Stimulated activated CD4-positive, alpha-beta T cell treated with anti-CD3 and anti-CD28 coated beads, Interleukin-1b, Interleukin-23, amount 100 ng/mL, for 48 hours (primary cell): ENCODE measurements at regions not wholly inside any gene's neighbourhood (a gene's known extent, or its start where the extent isn't known, plus 50 kb on each side); places are given as distances from the start of the nearest gene placed in this dataset.
"Not testable (repeated sequence)": the region's sequence is repeated elsewhere in the genome, so short reads cannot be mapped to it uniquely, and the experiment has no call there.

ENCODE experiments used
- DNase-seq: peaks from one replicate; pipeline ENCODE4 v3.0.0-alpha.2; 2020

DNA sequence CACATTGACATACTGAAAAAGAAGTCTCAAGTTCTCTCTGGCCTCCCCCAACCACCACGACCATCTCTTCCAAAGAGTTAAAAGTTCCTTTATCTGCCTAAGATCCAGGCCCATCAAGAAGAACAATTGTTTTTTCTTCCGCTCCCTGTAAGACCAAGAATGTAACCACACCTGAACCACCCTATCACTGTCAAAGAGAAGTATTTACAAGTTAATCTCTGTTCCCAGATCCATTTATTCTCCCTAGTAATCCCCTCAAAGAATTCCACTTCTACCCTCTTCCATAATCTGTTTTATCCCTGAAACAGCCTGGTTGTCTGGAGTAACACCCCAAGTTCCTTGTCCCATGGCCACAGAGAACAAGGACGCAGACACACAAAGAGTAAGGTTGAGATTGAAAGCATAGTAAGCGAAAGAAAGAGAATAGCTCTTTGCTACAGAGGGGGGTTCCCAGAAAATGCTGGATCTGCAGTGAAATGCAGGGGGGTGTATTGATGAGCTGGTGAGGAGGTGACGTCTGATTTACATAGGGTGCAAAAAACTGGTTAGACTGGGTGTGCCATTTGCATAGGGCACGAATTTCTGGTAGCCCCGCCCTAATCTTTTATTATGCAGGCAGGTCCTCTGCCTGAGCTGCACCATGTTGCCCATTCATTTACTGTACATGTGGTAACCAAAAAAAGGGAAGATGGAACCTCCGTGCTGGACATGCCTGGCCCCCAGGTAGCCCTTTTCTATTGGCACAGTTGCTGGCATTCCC lies 122.0 kb downstream of the SKIDA1 start:
- DNase-seq, result no peak

DNA sequence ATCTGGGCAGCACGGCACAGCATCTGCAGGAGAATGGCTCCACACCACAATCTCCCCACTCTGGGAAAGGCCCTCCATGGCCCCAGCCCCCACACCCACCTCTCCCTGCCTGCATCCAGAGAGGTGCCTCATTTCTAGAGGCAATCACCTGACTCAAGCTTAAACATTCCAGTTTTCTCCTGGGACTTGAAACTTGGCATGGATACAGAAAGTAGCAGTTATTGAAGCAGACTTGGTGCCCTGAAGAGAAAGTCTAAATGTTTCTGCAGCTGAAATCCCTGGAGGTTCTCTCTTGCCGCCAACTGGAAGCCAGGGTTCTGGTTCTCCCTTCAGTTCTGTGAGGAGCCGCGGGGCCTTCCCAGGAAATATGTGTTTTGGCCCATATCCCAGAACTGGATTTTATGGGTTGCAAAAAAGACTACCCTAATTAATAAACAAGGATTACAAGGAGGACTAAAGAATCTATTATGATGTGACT lies 122.8 kb downstream of the SKIDA1 start:
- no peak for DNase-seq

DNA sequence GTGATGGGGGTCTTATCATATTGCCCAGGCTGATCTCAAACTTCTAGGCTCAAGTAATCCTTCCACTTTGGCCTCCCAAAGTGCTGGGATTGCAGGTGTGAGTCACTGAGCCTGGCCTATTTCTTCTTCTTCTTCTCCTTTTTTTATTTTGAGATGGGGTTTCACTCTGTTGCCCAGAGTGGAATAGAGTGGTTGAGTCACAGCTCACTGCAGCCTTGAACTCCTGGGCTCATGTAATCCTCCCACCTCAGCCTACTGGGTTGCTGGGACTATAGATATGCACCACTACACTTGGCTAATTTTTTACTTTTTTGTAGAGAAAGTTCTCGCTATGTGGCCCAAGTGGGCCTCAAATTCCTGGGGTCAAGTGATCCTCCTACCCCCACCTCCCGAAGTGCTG lies 124.3 kb downstream of the SKIDA1 start:
- DNase-seq, result no peak

DNA sequence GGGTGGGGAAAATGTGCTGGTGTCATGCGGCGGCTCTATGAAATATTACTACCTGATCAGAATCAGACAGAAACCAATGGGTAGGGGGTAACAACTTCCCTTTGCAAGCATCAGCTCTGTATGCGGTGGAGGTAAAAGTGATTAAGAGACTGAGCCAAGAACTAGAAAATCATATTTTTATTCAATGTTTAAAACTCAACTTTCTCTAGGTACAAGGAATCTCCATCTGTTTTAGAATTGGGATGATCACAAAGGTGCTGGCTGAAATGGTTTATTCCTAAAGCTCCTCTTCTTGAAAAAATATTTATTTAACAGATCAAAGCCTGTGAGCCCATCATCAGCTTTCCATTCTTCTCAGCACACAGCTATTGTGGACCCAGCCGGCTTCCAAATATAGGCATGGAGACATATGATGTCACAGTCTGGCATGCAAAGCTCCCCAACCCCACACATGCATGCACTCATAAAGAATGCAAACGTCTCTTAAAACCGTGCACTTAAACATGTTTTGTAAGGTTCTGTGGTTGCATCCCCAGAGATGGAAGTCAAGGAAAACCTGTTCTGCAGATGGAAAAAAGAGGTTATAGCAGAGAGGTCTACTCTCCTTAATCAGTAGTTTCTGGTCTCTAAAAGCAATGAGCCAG lies 126.0 kb downstream of the SKIDA1 start:
- no peak for DNase-seq

DNA sequence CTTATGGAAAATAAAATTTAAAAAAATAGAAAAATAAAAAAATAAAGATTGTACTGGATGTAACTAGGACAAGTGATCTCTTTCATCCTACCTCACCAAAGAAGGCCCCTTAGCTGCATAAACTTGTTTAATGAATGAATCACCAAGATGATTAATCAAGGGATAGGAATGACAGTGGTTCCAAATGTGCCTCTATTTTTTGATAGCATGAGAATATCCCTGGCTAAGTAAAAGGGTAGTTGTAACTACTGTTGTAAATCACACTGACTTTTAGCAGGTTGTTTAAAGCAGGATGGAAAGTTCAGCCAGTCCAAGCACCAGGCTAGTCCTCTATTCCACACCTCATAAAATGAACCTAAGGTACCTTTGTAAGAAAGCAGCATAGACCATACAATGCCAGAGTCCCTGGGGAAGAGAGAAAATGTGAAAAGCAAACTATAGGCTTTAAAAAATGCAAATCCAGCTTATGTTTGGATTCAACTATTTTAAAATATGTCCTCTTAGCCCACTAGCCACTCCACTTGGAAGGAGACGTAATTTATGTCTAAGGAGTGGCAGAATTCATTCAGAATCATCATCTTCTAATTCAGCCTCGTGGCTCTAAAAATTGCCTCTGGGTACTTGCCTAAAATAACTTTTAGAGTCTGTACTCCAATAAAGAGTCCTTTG lies 126.8 kb downstream of the SKIDA1 start:
- no peak for DNase-seq

DNA sequence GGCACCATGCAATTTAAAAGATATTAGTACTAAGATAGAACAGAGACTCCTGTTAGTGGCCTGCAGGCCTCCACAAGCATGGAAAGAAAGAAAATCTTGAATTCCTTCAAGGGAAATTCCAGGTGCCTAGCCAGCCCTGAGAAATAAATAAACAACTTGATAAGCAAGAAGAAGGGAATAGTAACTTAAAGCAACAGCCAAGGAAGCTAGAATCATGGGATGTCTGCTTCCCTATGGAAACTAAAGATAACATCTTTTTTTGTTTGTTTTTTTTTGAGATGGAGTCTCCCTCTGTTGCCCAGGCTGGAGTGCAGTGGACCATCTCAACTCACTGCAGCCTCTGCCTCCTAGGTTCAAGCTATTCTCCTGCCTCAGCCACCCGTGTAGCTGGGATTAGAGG lies 128.6 kb downstream of the SKIDA1 start:
- no peak for DNase-seq

DNA sequence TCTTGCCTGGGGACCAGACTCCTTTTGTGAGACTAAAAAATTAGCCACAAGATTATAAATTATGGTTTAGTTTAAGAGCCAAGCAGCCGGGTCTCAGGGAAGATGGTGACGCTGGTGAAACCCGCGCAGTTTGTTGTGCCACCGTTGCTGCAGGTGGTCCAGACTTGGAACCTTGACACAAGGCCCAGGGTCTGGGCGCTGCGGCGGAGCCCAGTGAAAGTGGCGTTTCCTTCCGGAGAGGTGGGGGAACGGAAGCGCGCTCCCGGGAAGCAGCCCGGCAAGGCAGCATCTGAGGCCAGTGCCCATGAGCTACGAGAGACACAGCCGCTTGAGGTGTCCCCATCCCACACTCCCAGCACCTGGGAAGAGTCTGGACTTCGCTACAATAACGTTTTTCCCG lies 131.6 kb downstream of the SKIDA1 start:
- DNase-seq, result no peak

DNA sequence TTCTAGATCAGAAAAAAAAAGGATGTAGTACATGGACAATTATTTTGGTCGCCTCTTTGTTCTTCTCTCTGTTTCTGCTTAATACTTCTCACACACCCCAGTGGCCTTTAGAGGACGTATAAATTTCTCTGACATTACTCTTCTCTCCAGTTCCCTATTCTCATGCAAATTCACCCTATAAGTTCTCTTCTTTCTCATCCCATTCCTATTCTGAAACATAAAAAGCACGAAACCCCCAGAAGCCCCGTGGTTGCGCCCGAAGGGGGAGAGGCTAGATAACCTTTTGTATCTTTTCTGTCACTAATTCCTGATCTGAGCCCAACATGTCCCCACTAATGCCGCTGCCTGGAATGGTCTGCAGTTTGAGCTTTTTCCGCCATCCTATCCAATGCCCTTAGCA lies 136.9 kb downstream of the SKIDA1 start:
- no peak for DNase-seq

DNA sequence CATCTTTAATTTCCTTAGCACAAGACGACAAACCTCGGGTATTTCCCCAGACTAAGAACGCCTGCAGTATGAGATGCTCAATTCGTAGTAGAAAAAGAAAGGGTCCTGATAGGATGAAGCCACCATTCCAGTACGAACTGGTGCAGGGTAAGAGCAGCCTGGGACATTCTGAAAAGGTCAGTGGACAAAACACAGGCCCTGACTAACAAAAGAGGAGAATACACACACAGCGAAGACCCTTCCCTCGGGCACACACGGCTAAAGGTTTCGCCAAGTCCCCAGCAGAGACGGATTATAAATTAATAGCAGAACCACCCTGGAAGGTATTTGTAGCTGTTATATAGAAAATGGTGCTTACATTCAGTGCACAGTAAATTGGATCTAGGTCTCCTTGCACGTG lies 137.6 kb downstream of the SKIDA1 start:
- no peak for DNase-seq

DNA sequence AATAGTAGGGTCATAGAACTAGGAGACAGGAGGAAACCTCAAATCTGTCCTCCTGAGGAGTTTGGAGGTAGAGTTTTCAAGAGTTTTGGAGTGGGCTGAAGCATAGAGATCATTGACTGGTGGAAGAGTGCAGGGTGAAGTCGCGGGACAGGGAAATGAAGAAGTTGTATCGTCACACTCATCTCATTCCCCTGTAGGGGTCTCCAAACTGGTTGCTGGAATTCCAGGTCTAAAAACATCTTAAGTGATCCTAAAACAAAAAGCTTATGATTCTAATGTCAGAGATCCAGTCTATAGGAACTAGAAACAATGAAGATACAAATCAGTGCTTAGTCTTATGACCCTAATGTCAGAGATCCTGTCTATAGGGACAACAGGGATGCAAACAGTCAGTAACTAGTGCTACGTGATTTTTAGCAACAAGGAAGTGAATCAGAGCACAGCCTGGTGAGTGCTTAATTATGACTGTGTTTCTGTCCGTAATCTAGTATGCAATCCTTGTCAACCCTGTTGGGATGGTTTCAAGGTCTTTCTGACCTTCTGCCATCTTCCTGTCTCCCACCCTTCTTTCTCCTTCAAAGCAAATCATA lies 139.4 kb downstream of the SKIDA1 start:
- DNase-seq, result no peak

DNA sequence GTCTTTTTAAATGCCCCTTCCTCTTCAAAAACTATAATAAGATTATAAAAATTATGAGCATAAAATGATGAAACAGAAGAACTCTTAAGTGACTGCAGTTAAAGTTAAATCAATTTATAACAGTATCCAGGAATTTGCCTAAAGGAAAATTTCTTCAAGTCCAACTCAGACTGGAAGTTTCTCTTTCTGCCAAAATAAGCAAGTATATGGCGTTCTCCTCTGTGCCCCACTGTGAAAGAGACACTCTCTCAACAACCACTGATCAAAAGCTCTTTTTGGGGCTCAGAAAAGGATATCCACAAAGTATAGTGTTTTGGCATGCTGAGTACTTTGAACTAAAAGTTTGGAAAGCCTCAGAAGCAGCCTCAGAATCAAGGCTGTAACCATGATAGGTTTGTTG lies 139.9 kb downstream of the SKIDA1 start:
- no peak for DNase-seq

DNA sequence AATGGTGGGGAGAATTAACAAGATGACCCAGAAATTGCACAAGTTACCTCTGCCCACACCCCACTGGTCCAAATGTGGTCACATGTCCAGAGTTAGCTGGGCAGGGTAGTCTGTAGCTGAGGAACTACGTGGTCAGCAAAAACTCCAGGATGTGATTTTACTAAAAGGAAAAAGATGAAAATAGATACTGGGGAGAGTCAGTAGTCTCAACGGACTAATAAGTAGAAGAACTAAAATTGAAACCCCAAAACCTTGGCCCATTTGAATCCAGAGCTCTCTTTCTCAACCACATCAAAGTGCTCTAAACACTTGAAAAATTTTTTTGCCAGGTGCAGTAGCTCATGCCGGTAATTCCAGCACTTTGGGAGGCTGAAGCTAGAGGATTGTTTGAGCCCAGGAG lies 146.3 kb downstream of the SKIDA1 start:
- no peak for DNase-seq

DNA sequence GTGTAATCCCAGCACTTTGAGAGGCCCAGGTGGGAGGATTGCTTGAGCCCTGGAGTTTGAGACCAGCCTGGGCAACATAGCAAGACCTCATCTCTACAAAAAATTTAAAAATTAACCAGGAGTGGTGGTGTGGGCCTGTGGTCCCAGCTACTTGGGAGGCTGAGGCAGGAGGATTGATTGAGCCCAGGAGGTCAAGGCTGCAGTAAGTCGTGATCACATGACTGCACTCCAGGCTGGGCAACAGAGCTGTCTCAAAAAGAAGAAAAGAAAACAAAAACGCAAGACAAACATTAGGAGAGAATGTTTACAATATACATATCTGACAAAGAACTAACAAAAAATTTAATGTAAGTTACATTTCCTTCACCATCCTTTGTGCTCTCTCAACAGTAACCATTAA lies 150.2 kb downstream of the SKIDA1 start:
- DNase-seq, result not testable (repeated sequence)

DNA sequence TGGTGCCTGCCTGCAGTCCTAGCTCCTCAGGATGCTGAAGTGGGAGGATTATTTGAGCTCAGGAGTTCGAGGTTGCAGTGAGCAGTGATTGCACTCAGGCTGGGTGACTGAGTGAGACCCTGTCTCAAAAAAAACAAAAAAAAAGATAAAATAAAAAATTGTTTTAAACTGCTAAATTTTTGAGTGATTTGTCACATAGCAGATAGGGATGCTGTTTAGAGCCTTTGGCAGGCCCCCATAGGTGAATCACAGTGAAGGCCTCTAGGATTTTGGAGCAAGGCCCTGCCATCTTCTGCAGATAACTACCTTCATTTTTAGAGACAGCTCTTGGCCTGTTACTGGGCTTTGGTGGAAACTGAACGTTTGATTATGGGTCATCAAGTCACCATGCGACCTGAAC lies 151.6 kb downstream of the SKIDA1 start:
- DNase-seq, result not testable (repeated sequence)

DNA sequence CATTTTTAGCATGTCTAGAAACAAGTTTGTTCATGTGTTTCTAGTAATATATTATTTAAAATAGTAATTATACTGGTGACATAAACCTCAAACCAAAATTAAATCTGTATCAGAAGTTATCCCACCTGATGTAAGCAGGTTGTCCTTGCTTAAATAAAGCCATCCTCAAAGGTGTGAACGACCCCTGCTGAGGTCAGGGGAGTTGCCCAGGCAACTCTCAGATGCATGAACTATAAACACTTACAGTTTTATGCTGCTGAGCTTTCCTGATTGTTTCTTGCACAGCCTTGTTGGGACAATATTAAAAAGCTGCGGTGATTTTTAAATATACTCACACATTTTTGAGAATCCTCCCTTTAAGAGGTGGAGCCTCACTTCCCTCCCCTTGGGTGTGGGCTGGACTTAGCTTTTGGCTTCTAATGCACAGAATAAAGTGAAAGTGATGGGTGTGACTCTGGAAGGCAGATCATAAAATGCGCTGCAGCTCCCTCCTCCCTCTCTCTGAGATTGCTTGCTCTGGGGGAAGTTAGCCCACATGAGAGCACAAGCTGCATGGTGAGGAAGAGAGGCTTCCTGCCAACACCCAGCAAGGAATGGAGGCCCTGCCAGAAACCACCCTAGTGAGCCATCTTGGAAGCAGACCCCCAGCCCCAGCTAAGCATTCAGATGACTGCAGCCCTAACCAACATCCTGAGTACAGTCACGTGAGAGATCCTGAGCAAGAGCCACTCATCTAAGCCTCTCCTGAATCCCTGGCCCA lies 152.7 kb downstream of the SKIDA1 start:
- peak; percentile 23 for DNase-seq

DNA sequence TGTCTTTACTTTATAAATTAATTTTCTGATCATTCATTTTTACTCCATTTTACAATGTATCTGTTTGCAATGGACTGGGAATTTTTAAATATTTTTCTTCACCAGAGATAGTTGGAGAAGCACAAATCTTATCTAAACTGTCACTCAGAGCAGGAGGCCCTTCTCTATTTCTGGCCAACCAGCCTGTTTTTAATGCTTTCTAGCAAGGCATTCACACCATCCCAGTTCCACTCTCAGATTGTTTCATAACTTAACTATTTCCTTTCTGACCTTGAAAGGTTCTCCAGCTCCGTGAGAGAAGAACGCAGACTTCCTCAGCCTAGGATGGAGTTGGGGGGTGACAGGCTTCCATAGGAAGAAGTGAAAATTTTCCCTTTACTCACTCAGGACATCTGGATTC lies 155.8 kb downstream of the SKIDA1 start:
- DNase-seq, result no peak

DNA sequence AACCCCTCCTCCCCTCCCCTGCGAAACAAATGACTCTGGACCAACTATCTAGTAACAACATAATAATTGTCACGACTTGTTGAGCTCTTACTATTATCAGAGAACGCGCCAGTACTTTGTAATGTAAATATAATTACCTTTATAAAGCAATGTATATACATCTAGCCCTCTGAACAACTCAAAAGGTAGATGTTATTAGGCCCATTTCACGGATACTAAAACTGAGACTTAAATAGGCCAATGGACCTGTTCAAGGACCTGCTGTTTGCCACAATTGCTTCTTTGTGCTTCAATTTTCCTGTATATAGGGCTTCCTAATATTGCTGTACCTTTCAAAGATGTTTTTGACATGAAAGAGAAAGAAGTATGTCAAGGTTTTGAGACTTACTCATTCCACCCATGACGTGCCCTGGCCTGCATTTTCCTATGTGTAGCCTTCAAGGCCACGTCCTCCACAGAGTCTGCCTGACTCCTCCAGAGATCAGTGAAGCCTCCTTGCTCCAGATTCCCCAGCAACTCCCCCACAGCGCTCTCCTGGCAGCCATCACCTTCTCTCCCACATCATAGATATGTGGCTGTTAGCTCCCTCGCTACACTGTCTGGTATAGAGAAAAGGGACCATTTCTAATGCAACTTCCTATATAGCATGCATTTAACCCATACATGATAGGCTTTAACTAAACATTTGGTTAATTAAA lies 156.6 kb downstream of the SKIDA1 start:
- no peak for DNase-seq

DNA sequence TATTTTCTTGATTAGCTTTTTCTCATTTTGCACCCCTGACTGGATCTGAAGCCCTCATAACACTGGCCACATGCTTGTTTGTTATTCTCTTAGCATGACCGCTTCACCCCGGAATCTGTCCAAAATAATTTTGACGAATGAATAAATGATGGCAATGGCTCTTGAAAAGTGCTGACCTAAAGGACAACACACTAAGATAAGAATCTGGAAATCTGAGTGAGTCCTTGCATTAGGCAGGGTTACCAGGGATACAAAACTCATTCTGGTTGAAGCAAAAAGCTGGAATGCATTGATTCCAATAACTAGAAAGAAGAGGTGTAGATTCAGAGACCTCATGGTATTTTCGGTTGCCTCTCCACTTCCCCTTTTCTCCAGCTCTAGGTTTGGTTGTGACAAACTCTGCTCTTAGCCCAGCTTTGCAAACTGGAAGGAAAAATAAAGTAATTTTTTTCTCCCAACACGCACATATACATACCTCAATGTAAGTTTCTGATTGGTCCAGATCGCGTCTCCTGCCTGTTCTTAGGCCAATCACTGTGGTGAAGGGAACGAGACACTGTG lies 157.4 kb downstream of the SKIDA1 start:
- no peak for DNase-seq

DNA sequence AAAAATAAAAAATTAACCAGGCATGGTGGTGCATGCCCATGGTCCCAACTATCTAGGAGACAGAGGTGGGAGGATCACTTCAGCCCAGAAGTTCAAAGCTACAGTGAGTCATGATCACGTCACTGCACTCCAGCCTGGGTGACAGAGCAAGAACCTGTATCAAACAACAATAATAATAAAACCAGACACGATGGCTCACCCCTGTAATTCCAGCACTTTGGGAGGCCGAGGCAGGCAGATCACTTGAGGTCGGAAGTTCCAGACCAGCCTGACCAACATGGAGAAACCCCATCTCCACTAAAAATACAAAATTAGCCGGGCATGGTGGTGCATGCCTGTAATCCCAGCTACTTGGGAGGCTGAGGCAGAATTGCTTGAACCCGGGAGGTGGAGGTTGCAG lies 159.4 kb downstream of the SKIDA1 start:
- DNase-seq, result peak; percentile 4

DNA sequence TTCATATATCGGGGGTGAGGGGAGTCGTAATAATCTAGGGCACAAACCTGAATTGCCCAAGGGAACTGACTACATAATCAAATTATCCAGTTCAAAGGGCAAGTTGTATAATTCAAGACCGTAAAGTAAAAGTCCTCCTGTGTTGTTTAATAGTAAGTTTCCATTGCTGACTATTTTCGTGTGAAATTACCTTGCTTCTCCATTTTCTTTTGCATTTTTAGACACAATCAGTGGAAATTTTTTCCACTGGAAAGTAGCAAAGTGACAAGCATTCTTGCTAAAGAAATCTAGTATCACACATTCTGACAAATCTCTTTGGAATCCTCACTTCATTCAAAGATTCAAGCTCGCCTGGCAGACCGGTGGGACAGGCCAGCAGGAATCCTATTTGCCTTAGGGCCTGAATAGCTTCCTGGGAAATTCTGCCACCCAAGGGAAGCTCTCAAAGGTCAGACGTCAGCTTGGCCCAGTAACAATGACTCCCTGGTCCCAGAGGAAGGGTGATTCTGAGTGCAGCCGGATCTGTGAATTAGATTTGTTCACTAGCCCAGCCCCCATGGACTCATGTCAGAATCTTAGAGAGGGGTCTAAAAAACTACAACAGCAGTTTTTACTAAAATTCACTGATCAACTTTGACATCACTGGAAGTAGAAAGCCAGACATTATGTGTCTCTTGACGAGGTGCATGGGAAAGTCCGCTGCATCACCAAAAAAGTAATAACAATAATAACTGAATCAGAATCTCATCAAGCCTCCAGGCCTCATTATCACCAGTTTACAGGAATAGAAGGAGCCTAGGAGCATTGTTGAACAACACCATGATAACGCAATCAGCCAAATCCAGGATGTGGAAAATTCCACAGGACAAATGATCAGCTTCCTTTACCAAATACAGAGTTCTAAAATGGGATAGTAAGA lies 161.0 kb downstream of the SKIDA1 start:
- DNase-seq, result no peak

DNA sequence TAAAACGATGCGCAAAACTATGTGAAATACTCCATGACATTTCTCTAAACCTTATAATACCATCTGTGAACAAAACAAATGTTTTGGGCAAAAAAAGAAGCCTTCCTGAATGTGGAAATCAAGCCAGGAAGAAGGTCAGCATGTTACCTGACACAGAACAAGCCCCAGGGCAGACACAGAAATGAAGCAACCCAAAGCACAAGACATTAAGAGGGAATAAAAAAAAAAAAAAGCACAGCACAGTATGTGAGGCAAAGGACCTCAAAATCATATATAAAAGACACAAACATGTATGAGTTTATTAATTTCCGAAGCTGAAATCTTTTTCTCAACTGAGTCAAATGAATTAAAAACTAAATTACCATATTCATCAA lies 161.8 kb downstream of the SKIDA1 start:
- DNase-seq, result no peak
